Ovary (tissue), 7 donors: ENCODE measurements at regions not wholly inside any gene's neighbourhood (a gene's known extent, or its start where the extent isn't known, plus 50 kb on each side); places are given as distances from the start of the nearest gene placed in this dataset.

ENCODE experiments used
- DNase-seq, 5 donors: peaks; one replicate each; pipeline ENCODE4 v3.0.0-alpha.2; 2019 to 2020
- H3K27ac ChIP-seq, 2 donors: fragments of 200-600 bp; one replicate each; pipeline versions ENCODE4 v1.5.1 to v1.8.0; 2019 to 2022
- H3K27me3 ChIP-seq: fragments of 200-600 bp; one replicate; pipeline ENCODE4 v1.8.0; 2022
- H3K36me3 ChIP-seq: fragments of 200-600 bp; sonication (generic); one replicate; pipeline ENCODE4 v1.5.1; 2019
- H3K4me1 ChIP-seq: one replicate; pipeline ENCODE4 v1.8.1; 2013; ENCODE audit warnings: mild to moderate bottlenecking, moderate library complexity; ENCODE audit not compliant: insufficient read depth
- H3K4me3 ChIP-seq: fragments of 200-600 bp; sonication (generic); one replicate; pipeline ENCODE4 v1.5.1; 2017
- H3K9me3 ChIP-seq, 2 donors: fragments of 200-600 bp in 1 of 2; sonication (generic) in 1 of 2; one replicate each; pipeline versions ENCODE4 v1.5.1 to v1.8.1; 2013 to 2019; ENCODE audit warnings: mild to moderate bottlenecking in 1 of 2, moderate library complexity in 1 of 2
- CTCF ChIP-seq, 3 donors: fragments of 450-650 bp in 2 of 3; fragments of 200-600 bp in 1 of 3; IDR thresholded peaks; one replicate each; pipeline versions ENCODE4 v1.5.1 to v1.8.0; 2016 to 2022; ENCODE audit warnings: antibody characterized with exemption in 3 of 3, mild to moderate bottlenecking in 1 of 3
- EP300 ChIP-seq: sonication (generic); formaldehyde crosslinking; IDR thresholded peaks from one replicate; pipeline ENCODE4 v1.6.1; 2017; ENCODE audit warnings: antibody characterized with exemption
- POLR2A ChIP-seq: fragments of 450-650 bp; IDR thresholded peaks from one replicate; pipeline ENCODE4 v1.6.1; 2017; ENCODE audit warnings: antibody characterized with exemption, mild to moderate bottlenecking, moderate library complexity
- WGBS, 3 donors: extraction: QIAGEN DNeasy Blood & Tissue Kit in 1 of 3; methylation state at CpG; one replicate each; pipeline versions ENCODE4 v1.1.5 to v1.1.7; 2013 to 2017; 5-methylcytosine and 5-hydroxymethylcytosine counted together
- intact Hi-C, 4 donors: fragments of 100-400 bp; cut with DNase I; formaldehyde crosslinking; loops; one replicate each; pipeline versions ENCODE4 v1.11.0 to v1.15.1; 2022 to 2023
- donor health status: DM: no; HTN: no; CAD: no; lungs with moderate emphysema.
- donor health status: DM: no; HTN: no; CAD: no.
- donor health status: Bipolar disorder and iron deficiency.
- donor health status: DM: no; HTN: no; CAD: no.
- donor health status: DM: yes; HTN: yes; CAD: no.

DNA sequence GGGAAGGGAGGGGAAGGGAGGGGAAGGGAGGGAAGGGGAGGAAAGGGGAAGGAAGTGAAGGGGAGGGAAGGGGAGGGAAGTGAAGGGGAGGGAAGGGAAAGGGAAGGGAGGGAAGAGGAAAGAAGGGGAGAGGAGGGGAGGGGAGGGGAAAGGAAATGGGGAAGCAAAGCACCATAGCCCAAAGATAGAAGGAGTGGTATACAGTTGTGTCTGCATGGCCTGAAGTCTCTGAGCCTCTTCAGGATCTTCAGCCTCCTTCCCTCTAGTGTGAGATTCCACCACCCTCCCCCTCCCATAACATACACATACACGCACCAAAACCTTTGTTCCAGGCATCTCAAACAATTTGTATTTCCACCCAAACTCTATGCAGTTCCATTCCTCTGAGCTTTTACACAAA lies 96.2 kb upstream of the SERP2 start:
- no peak for DNase-seq
- 93 to 100% (median 97%) methylated on average over 1 of the region's 1 CpG for WGBS, 3 donors
- H3K27ac ChIP-seq: no peak overlapping the region
- H3K36me3 ChIP-seq: no peaks in the 10 kb centered on the region
- H3K4me3 ChIP-seq: no peak overlapping the region
- H3K9me3 ChIP-seq: no peaks in the 10 kb centered on the region
- TF ChIP-seq EP300: no peak
- no peak for TF ChIP-seq POLR2A
- no peak for TF ChIP-seq CTCF (IDR thresholded peaks at IDR 0.05)
- intact Hi-C loops: no loop called here
- peaks cover 8% of the 10 kb centered on the region for H3K4me1 ChIP-seq
- H3K27me3 ChIP-seq: no peaks in the 10 kb centered on the region

DNA sequence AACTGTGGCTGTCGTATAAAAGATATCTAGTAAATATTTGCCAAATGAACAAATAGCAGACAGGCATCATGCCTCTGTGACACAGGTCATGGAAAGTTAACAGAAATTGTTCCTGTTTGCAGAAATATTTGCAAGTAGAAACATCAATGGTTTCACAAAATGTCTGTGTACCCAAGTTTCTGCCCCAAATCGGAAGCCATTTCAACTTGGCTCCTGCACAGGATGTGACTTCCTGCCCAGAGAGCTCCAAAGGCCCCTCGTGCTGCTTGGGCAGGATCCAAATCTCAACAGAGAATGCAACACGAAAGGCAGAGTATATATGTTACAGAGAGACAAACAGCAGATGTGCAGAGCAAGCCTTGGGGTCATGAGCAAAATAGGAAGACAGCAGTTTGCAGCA lies 95.5 kb upstream of the SERP2 start:
- intact Hi-C loops: no loop called here
- H3K27ac ChIP-seq: no peak overlapping the region
- TF ChIP-seq POLR2A: no peak
- TF ChIP-seq CTCF (IDR thresholded peaks at IDR 0.05): no peak
- 39 to 45% (median 43%) methylated on average over 4 of the region's 4 CpGs for WGBS, 3 donors
- H3K4me1 ChIP-seq: peaks cover 8% of the 10 kb centered on the region
- no peaks in the 10 kb centered on the region for H3K9me3 ChIP-seq
- no peaks in the 10 kb centered on the region for H3K27me3 ChIP-seq
- no peak overlapping the region for H3K4me3 ChIP-seq
- no peak for DNase-seq
- H3K36me3 ChIP-seq: no peaks in the 10 kb centered on the region

DNA sequence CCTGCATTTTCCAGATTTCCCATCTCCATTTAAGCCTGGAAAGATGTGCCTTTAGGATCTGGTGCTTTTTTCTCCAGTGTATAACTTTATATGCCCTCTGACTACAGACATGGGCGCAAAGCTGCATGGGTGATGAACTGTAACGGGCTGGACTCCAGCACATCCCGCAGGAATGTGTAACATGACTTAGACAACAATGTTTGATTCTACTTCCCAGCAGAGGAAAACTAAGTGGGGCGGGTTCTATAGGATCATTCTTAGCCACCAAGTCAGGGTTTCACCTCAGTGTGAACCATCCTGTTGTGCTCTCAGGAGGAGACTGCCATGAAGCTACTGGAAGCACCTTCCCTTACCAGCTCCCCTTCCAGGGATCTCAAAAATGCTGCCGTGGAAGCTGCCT lies 93.2 kb upstream of the SERP2 start:
- TF ChIP-seq CTCF (IDR thresholded peaks at IDR 0.05) (no peak), POLR2A (no peak), EP300 (no peak)
- Histone ChIP-seq H3K27ac (no peak overlapping the region), H3K9me3 (no peaks in the 10 kb centered on the region), H3K27me3 (no peaks in the 10 kb centered on the region), H3K36me3 (no peaks in the 10 kb centered on the region), H3K4me1 (no peaks in the 10 kb centered on the region), H3K4me3 (no peak overlapping the region)
- WGBS, 3 donors: 82 to 86% (median 85%) methylated on average over 5 of the region's 5 CpGs
- intact Hi-C loops: no loop called here
- DNase-seq: no peak

DNA sequence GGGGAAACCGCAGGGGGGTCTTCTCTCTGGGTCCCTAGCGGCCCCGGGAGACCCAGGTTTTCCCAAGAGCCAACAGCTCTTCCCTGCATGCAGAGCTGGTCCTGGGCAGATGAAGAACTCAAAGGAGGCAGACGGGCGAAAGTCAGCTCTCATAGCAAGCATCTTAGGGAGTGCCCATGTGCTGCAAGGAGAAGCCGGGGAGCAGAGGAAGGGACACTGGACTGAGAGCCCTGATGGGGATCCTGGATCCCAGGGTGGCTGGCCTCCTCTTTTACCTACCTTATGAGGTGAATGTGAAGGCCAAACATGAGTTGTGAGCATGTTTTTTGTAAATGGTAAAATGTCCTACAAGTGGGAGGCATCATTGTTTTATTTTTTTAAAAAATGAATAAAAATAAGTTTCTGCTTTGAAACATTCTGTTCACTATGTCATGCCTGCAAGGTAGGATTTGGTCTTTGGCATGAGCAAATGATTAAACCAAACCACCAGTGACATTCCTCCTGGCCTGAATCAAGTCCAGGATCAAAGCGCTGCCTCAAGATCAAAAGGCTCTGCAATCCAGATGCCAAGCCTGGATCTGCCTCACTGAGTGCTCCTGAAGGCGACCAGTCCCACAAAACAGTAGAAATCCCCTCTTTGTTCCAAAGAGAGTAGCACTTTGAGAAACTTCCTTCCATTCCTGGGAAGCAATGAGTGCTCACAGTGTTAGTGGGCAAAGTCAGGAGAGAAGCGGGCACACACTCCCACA lies 92.2 kb upstream of the SERP2 start:
- Histone ChIP-seq H3K4me1 (no peaks in the 10 kb centered on the region), H3K27ac (no peak overlapping the region), H3K36me3 (no peaks in the 10 kb centered on the region), H3K9me3 (no peaks in the 10 kb centered on the region), H3K4me3 (no peak overlapping the region), H3K27me3 (no peaks in the 10 kb centered on the region)
- no peak for TF ChIP-seq POLR2A
- WGBS, 3 donors: 88 to 92% (median 88%) methylated on average over 9 of the region's 9 CpGs
- intact Hi-C loops: no loop called here
- no peak for DNase-seq

DNA sequence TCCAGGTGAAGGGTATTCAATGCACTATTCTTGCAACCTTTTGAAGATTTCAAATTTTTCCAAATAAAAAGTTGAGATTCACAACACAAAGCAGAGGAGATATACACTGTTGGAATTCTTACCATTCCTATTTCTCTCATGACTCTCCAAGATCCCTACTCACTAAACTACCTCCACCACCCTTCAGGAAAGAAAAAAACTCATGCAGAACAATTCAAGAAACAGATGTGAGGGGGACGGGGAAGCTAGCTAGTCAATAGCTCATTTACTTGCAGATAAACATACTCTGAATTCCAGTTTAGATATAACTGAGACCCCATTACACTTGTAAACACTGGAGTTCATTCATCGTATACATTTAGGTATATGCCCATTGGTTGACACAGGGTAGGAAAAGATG lies 90.0 kb upstream of the SERP2 start:
- WGBS, 3 donors: 21 to 40% (median 26%) methylated on average over 2 of the region's 2 CpGs
- TF ChIP-seq CTCF (IDR thresholded peaks at IDR 0.05) (no peak), EP300 (no peak), POLR2A (no peak)
- H3K4me3 ChIP-seq: no peak overlapping the region
- H3K4me1 ChIP-seq: no peaks in the 10 kb centered on the region
- H3K36me3 ChIP-seq: no peaks in the 10 kb centered on the region
- no peak for DNase-seq
- intact Hi-C loops: no loop called here
- H3K27me3 ChIP-seq: no peaks in the 10 kb centered on the region
- no peak overlapping the region for H3K27ac ChIP-seq
- H3K9me3 ChIP-seq: no peaks in the 10 kb centered on the region
